ENCODE measurements at regions not wholly inside any gene's neighbourhood (a gene's known extent, or its start where the extent isn't known, plus 50 kb on each side); places are given as distances from the start of the nearest gene placed in this dataset.

- POLR2A ChIA-PET, result no interaction called here
- CTCF ChIA-PET, result interaction anchor here (1.2 kb wide), 1 partner anchor 222 kb away, joined by 3 read pairs; no protein-coding TSS in a partner anchor
- H3K36me3 ChIP-seq (ENCODE audit: control insufficient read depth in 4 of 4, insufficient read depth in 4 of 4, low read length in 3 of 4), result no peaks in the 10 kb centered on the region
- 100% methylated on average over 1 of the region's 2 CpGs for WGBS (ENCODE audit: insufficient coverage)
- no peaks in the 10 kb centered on the region for H3K27me3 ChIP-seq (replicated peaks in 2 of 5; ENCODE audit: control insufficient read depth in 4 of 5, insufficient read depth in 5 of 5, low read length in 4 of 5)
- no peak overlapping the region for H3K27ac ChIP-seq (ENCODE audit: insufficient read depth in 1 of 2, low read depth in 1 of 2, low read length in 2 of 2, poor library complexity in 1 of 2, severe bottlenecking in 2 of 2)
- peaks cover 0 to 5% (median 2%) of the 10 kb centered on the region in 4 experiments for H3K4me1 ChIP-seq (ENCODE audit: control extremely low read depth in 1 of 4, control insufficient read depth in 4 of 4, insufficient read depth in 4 of 4, low read length in 3 of 4)
- no peaks in the 10 kb centered on the region for H3K9me3 ChIP-seq (ENCODE audit: control extremely low read depth in 1 of 5, control insufficient read depth in 4 of 5, insufficient read depth in 2 of 5, low read depth in 1 of 5, low read length in 4 of 5)
- no peak for DNase-seq
- H3K4me3 ChIP-seq (ENCODE audit: control insufficient read depth in 1 of 7, extremely low read depth in 1 of 7, insufficient read depth in 4 of 7, low read depth in 2 of 7, low read length in 6 of 7), result no peak overlapping the region
These were observed 54.1 kb upstream of the SPRY1 start for GRCh38 chr4:123342498-123342897.

- POLR2A ChIA-PET, result no interaction called here
- no peak for DNase-seq
- H3K4me3 ChIP-seq (ENCODE audit: control insufficient read depth in 1 of 7, extremely low read depth in 1 of 7, insufficient read depth in 4 of 7, low read depth in 2 of 7, low read length in 6 of 7), result no peak overlapping the region
- CTCF ChIA-PET, result interaction anchor here (1.2 kb wide), 1 partner anchor 221 kb away, joined by 3 read pairs; no protein-coding TSS in a partner anchor
- H3K36me3 ChIP-seq (ENCODE audit: control insufficient read depth in 4 of 4, insufficient read depth in 4 of 4, low read length in 3 of 4), result no peaks in the 10 kb centered on the region
- H3K4me1 ChIP-seq (ENCODE audit: control extremely low read depth in 1 of 4, control insufficient read depth in 4 of 4, insufficient read depth in 4 of 4, low read length in 3 of 4), result peaks cover 0 to 3% (median under 1%) of the 10 kb centered on the region in 4 experiments
- no peak overlapping the region for H3K27ac ChIP-seq (ENCODE audit: insufficient read depth in 1 of 2, low read depth in 1 of 2, low read length in 2 of 2, poor library complexity in 1 of 2, severe bottlenecking in 2 of 2)
- 93% methylated on average over 8 of the region's 13 CpGs for WGBS (ENCODE audit: insufficient coverage)
- H3K9me3 ChIP-seq (ENCODE audit: control extremely low read depth in 1 of 5, control insufficient read depth in 4 of 5, insufficient read depth in 2 of 5, low read depth in 1 of 5, low read length in 4 of 5), result no peaks in the 10 kb centered on the region
- H3K27me3 ChIP-seq (replicated peaks in 2 of 5; ENCODE audit: control insufficient read depth in 4 of 5, insufficient read depth in 5 of 5, low read length in 4 of 5), result no peaks in the 10 kb centered on the region
These were observed 53.1 kb upstream of the SPRY1 start for GRCh38 chr4:123343400-123344041.

GRCh38 chr4:123345137-123345934 lies 51.3 kb upstream of the SPRY1 start:
- Histone ChIP-seq H3K36me3 (ENCODE audit: control insufficient read depth in 4 of 4, insufficient read depth in 4 of 4, low read length in 3 of 4) (no peaks in the 10 kb centered on the region), H3K27me3 (replicated peaks in 2 of 5; ENCODE audit: control insufficient read depth in 4 of 5, insufficient read depth in 5 of 5, low read length in 4 of 5) (no peaks in the 10 kb centered on the region), H3K27ac (ENCODE audit: insufficient read depth in 1 of 2, low read depth in 1 of 2, low read length in 2 of 2, poor library complexity in 1 of 2, severe bottlenecking in 2 of 2) (no peak overlapping the region), H3K4me3 (ENCODE audit: control insufficient read depth in 1 of 7, extremely low read depth in 1 of 7, insufficient read depth in 4 of 7, low read depth in 2 of 7, low read length in 6 of 7) (no peak overlapping the region), H3K4me1 (ENCODE audit: control extremely low read depth in 1 of 4, control insufficient read depth in 4 of 4, insufficient read depth in 4 of 4, low read length in 3 of 4) (peaks cover 0 to under 1% (median 0%) of the 10 kb centered on the region in 4 experiments), H3K9me3 (ENCODE audit: control extremely low read depth in 1 of 5, control insufficient read depth in 4 of 5, insufficient read depth in 2 of 5, low read depth in 1 of 5, low read length in 4 of 5) (no peaks in the 10 kb centered on the region)
- ChIA-PET POLR2A (no interaction called here), CTCF (interaction anchor here (0.6 to 1.2 kb wide), 4 partner anchors 87 to 915 kb away, joined by 3 to 4 read pairs (median 3); no protein-coding TSS in a partner anchor)
- DNase-seq, result no peak
- 92% methylated on average over 6 of the region's 9 CpGs for WGBS (ENCODE audit: insufficient coverage)

GRCh38 chr4:123345935-123346300 lies 50.7 kb upstream of the SPRY1 start:
- no peak overlapping the region for H3K27ac ChIP-seq (ENCODE audit: insufficient read depth in 1 of 2, low read depth in 1 of 2, low read length in 2 of 2, poor library complexity in 1 of 2, severe bottlenecking in 2 of 2)
- H3K9me3 ChIP-seq (ENCODE audit: control extremely low read depth in 1 of 5, control insufficient read depth in 4 of 5, insufficient read depth in 2 of 5, low read depth in 1 of 5, low read length in 4 of 5), result no peaks in the 10 kb centered on the region
- H3K4me3 ChIP-seq (ENCODE audit: control insufficient read depth in 1 of 7, extremely low read depth in 1 of 7, insufficient read depth in 4 of 7, low read depth in 2 of 7, low read length in 6 of 7), result no peak overlapping the region
- ChIA-PET POLR2A (no interaction called here), CTCF (interaction anchor here (0.6 to 1.2 kb wide), 4 partner anchors 16 to 915 kb away, joined by 3 read pairs; no protein-coding TSS in a partner anchor)
- no peaks in the 10 kb centered on the region for H3K36me3 ChIP-seq (ENCODE audit: control insufficient read depth in 4 of 4, insufficient read depth in 4 of 4, low read length in 3 of 4)
- 100% methylated on average over 1 of the region's 3 CpGs for WGBS (ENCODE audit: insufficient coverage)
- peaks cover 0 to 2% (median 0%) of the 10 kb centered on the region in 4 experiments for H3K4me1 ChIP-seq (ENCODE audit: control extremely low read depth in 1 of 4, control insufficient read depth in 4 of 4, insufficient read depth in 4 of 4, low read length in 3 of 4)
- no peaks in the 10 kb centered on the region for H3K27me3 ChIP-seq (replicated peaks in 2 of 5; ENCODE audit: control insufficient read depth in 4 of 5, insufficient read depth in 5 of 5, low read length in 4 of 5)
- DNase-seq, result no peak

GRCh38 chr4:123346330-123346940 lies 50.2 kb upstream of the SPRY1 start:
- H3K4me1 ChIP-seq (ENCODE audit: control extremely low read depth in 1 of 4, control insufficient read depth in 4 of 4, insufficient read depth in 4 of 4, low read length in 3 of 4), result peaks cover 0 to 2% (median 0%) of the 10 kb centered on the region in 4 experiments
- H3K36me3 ChIP-seq (ENCODE audit: control insufficient read depth in 4 of 4, insufficient read depth in 4 of 4, low read length in 3 of 4), result no peaks in the 10 kb centered on the region
- H3K27ac ChIP-seq (ENCODE audit: insufficient read depth in 1 of 2, low read depth in 1 of 2, low read length in 2 of 2, poor library complexity in 1 of 2, severe bottlenecking in 2 of 2), result no peak overlapping the region
- 96% methylated on average over 4 of the region's 7 CpGs for WGBS (ENCODE audit: insufficient coverage)
- no peaks in the 10 kb centered on the region for H3K27me3 ChIP-seq (replicated peaks in 2 of 5; ENCODE audit: control insufficient read depth in 4 of 5, insufficient read depth in 5 of 5, low read length in 4 of 5)
- POLR2A ChIA-PET, result no interaction called here
- CTCF ChIA-PET, result interaction anchor here (1.0 to 1.2 kb wide), 3 partner anchors 17 to 914 kb away, joined by 3 read pairs; no protein-coding TSS in a partner anchor
- H3K9me3 ChIP-seq (ENCODE audit: control extremely low read depth in 1 of 5, control insufficient read depth in 4 of 5, insufficient read depth in 2 of 5, low read depth in 1 of 5, low read length in 4 of 5), result no peaks in the 10 kb centered on the region
- DNase-seq, result no peak
- H3K4me3 ChIP-seq (ENCODE audit: control insufficient read depth in 1 of 7, extremely low read depth in 1 of 7, insufficient read depth in 4 of 7, low read depth in 2 of 7, low read length in 6 of 7), result no peak overlapping the region

All from common myeloid progenitor, CD34-positive (primary cell).